ENCODE measurements at regions not wholly inside any gene's neighbourhood (a gene's known extent, or its start where the extent isn't known, plus 50 kb on each side); places are given as distances from the start of the nearest gene placed in this dataset.

DNA sequence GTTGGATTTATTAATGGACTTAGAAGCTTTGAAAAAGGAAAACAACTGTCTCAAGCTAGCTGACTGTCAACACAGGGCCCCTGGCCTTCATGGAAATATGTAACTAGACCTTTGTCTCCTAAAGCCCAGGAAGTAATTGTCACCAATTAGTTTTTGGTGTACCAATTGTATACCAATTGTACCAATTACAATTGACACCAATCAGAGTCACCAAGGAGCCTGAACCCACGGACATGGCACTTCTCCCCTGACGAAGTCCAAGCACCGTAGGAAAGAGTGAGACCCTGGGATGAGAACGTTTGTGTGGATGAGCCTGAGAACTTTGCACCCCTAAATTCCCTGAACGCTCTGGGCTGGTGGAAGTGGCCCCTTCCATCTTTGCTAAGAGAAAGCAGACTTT lies 129.0 kb downstream of the ENGASE start:
- Mint-ChIP-seq H3K36me3 (ENCODE audit: low read depth) (no peaks in the 10 kb centered on the region), H3K9me3 (no peaks in the 10 kb centered on the region), H3K27me3 (peaks cover 14% of the 10 kb centered on the region), H3K4me3 (no peak overlapping the region), H3K27ac (no peak overlapping the region), H3K4me1 (no peaks in the 10 kb centered on the region)
- ATAC-seq: no peak
- no peak for DNase-seq

DNA sequence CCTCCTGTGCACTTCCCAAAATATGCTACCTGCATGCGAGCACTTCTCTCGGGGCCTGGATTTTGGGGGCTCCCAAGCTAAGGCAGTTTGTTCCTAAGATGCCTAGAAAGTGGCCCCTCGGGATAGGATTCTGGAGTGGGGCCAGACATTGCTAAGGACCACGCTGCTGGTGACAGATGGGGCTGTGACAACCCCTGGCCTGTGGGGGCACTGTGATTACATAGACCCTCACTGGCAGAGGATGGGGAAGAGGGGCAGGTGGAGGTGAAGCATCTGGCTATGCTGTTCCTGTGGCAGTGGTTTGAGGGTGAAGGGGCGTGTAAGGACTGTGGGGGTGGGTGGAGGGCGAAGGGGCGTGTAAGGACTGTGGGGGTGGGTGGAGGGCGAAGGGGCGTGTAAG lies 128.4 kb downstream of the ENGASE start:
- Mint-ChIP-seq H3K27me3 (peaks cover 14% of the 10 kb centered on the region), H3K27ac (no peak overlapping the region), H3K4me1 (no peaks in the 10 kb centered on the region), H3K36me3 (ENCODE audit: low read depth) (no peaks in the 10 kb centered on the region), H3K9me3 (no peaks in the 10 kb centered on the region), H3K4me3 (no peak overlapping the region)
- ATAC-seq (no peak), DNase-seq (no peak)

DNA sequence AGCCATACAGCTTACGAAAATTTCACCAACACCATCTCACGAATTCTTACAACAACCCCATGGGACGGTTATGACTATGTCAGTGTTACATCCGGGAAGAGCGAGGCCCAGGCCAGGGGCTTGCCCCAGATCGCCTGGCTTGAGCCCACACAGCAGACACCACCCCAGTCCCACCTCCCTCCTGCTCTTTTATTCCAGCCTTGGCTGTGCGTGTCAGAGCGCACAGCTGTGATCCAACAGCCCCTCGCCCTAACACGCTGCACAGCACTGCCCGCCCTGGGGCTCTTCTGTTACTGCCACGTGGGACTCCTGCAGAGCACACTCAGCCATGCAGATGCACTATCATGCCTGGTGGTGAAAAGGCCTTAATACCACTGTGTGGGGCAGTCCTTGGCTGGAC lies 127.9 kb downstream of the ENGASE start:
- Mint-ChIP-seq H3K36me3 (ENCODE audit: low read depth) (no peaks in the 10 kb centered on the region), H3K4me1 (no peaks in the 10 kb centered on the region), H3K27me3 (peaks cover 14% of the 10 kb centered on the region), H3K4me3 (no peak overlapping the region), H3K9me3 (no peaks in the 10 kb centered on the region), H3K27ac (no peak overlapping the region)
- ATAC-seq: no peak
- DNase-seq: no peak

DNA sequence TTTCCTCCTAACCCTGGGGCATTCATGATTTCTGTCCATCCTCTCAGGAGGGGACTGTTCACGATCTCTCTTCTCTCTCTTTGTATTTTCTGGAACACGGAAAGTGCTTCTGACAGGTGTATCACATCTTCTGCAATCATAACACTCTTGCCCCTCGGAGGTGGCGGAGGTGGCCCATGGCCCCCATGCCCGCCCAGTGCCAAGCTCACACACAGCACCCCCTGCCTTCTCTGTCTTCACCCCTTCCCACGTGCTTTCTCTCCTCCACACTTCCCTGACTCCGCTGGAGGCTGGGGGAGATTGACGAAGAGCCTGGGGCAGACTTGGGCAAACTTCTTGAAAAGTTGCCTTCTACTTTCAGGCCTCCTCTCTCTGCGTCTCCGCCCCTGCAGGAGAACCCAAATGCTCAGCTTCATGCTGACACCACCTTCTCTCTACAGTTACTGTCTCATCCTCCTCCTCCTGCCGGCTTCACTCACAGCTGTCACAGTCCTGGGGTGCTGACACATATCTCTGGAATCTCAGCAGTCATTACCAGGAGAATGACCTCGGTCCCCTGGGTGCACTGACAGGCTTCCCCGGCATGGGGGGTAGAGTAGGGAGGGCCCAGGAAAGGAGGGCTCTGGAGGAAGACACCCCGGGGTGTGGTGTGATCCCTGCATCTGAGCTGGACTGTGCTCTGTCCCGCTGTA lies 127.1 kb downstream of the ENGASE start:
- Mint-ChIP-seq H3K36me3 (ENCODE audit: low read depth) (no peaks in the 10 kb centered on the region), H3K9me3 (no peaks in the 10 kb centered on the region), H3K4me1 (no peaks in the 10 kb centered on the region), H3K27ac (no peak overlapping the region), H3K27me3 (peaks cover 18% of the 10 kb centered on the region), H3K4me3 (no peak overlapping the region)
- DNase-seq: no peak
- no peak for ATAC-seq

DNA sequence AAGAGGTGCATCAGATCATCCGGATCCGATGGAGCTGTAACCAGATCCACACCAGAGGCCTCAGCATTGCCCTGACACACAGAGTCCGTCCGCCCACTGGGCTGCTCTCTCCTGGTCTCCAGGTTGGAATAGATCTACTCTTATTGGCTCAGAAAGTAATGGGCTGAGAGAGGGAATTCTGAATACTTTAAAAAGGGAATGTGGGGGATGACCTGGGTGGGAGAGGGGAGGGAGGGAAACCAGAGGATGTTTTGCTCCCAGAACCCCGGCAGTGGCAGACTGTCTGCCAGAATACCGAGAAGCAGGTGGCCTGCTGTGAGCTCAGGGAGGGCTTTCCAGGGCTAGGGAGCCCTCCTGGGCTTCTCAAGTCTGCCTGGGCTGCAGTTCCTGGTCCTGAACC lies 126.5 kb downstream of the ENGASE start:
- peaks cover 18% of the 10 kb centered on the region for H3K27me3 Mint-ChIP-seq

DNA sequence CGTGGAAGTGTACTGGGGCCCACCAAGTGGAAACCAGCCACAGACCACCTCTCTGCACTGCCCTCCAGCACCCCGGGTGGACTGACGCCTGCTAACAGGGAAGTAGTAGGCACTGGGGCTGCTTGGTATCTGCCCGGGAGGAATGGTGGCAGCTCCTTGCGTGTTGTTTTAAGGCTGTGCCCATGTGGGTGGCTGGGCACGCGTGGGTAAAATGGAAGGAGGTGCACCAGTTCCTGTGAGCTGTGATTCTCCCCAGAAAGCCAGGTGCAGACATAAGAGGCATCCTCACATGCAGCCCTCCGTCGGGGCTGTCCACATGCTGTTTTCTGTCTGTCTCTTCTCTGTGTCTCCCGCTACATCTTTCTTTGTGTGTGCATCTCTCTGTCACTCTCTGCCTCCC lies 122.3 kb downstream of the ENGASE start:
- no peak for ATAC-seq
- no peaks in the 10 kb centered on the region for H3K9me3 Mint-ChIP-seq
- H3K4me3 Mint-ChIP-seq: no peak overlapping the region
- H3K4me1 Mint-ChIP-seq: no peaks in the 10 kb centered on the region
- no peak overlapping the region for H3K27ac Mint-ChIP-seq
- no peak for DNase-seq
- H3K27me3 Mint-ChIP-seq: peaks cover 35% of the 10 kb centered on the region
- H3K36me3 Mint-ChIP-seq (ENCODE audit: low read depth): no peaks in the 10 kb centered on the region

More for the DNA sequence above, 126.5 kb downstream of the ENGASE start:
- Mint-ChIP-seq H3K36me3 (ENCODE audit: low read depth) (no peaks in the 10 kb centered on the region), H3K27ac (no peak overlapping the region), H3K4me1 (no peaks in the 10 kb centered on the region), H3K4me3 (no peak overlapping the region), H3K9me3 (no peaks in the 10 kb centered on the region)
- DNase-seq (no peak), ATAC-seq (no peak)

DNA sequence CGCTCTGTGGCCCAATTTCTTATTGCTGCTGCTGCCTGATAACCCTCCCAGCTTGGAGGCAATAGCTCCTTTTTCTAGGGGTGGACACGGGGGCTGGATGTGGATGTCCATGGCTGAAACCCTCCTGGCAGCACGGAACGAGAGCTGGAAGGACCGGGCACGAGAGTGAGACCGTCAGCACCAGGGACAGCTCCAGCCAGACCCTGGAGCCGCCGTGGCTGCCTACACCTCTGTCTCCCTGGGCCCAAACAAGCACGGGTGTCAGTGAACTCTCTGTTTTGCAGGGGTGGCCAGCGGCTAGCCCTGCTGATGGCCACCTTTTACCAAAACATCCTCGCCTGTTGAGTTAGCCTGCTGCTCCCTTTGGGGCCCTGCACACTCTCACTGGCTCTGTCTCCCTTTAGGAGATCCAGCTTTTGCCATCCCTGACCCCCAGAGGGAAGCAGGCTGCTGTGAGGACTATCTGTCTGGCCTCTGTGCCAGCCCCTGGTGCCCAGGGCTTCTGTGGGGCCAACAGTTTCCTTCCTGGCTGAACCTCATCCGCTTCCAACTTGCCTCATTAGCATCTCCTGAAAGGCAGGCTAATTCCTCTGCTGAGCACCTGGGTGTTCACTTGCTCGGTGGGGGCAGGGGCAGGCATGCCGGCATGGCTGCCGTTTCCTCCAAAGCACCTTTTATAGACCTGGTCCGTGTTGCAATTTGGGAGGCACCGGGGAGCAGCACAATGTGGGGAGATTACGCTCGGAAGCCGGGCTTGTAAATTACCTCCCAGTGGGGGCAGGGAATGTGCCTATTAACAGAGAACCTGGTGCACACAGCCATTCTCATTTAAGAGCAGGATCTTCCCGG lies 118.1 kb downstream of the ENGASE start:
- DNase-seq (peak; percentile 37), ATAC-seq (no peak)
- Mint-ChIP-seq H3K36me3 (ENCODE audit: low read depth) (no peaks in the 10 kb centered on the region), H3K4me1 (no peaks in the 10 kb centered on the region), H3K27ac (no peak overlapping the region), H3K9me3 (no peaks in the 10 kb centered on the region), H3K4me3 (no peak overlapping the region), H3K27me3 (peaks cover 35% of the 10 kb centered on the region)

DNA sequence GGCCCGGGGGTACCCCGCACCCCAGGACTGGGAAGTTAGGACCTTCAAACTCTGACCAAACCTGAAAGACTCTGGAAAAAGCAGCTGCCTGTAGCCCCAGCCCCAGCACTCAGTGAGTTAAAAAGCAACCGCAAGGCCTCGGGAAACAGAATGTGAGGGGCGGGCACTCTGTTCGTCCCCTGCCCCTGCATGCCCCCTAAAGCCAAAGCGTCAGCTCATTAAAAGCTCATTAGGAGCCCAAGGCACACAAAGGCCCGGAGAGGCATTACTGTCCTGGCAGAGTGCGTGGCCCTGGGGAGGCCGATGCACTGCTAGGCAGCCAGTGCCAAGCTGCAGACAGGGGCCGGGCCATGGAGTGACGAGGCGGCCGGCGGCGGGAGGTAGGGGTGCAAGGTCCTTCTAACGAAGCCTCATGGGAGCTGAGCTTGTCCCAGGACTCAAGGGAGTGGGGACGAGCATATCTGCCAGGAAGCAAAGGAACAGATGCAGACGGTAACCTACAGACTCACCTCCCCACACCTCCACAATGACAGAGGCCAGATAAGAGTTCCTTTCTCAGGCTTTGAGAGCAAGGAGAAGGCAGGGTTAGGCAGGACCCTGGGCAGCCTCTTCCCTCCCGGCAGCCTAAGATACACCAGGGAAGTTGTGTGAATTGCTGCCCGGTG lies 116.8 kb downstream of the ENGASE start:
- Mint-ChIP-seq H3K27me3 (peaks cover 35% of the 10 kb centered on the region), H3K4me3 (no peak overlapping the region)

DNA sequence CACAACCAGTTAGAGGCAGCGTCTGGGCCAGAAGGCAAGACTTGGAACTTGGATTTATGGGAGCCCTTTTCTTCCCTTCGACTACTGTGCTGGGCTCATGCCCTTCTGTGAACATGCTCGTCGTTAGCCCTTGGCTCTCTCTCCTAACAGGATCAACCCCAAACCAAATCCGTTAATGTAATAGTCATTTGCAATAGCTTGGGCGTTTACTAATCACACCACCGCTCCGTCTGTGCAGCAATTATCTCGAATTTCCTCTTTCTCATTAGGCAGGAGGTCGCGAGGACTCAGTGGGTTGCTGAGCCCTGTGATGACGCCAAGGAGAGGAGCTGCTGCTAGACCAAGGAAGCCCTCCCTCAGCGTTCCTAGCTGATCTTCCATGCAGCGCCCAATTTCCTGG lies 114.7 kb downstream of the ENGASE start:
- no peaks in the 10 kb centered on the region for H3K36me3 Mint-ChIP-seq (ENCODE audit: low read depth)
- H3K27me3 Mint-ChIP-seq: peaks cover 50% of the 10 kb centered on the region
- DNase-seq: no peak
- no peaks in the 10 kb centered on the region for H3K9me3 Mint-ChIP-seq
- no peak overlapping the region for H3K4me3 Mint-ChIP-seq
- ATAC-seq: no peak
- H3K4me1 Mint-ChIP-seq: no peaks in the 10 kb centered on the region
- H3K27ac Mint-ChIP-seq: no peak overlapping the region

More for the DNA sequence above, 116.8 kb downstream of the ENGASE start:
- ATAC-seq (no peak), DNase-seq (no peak)
- no peaks in the 10 kb centered on the region for H3K4me1 Mint-ChIP-seq
- no peaks in the 10 kb centered on the region for H3K9me3 Mint-ChIP-seq
- H3K36me3 Mint-ChIP-seq (ENCODE audit: low read depth): no peaks in the 10 kb centered on the region
- no peak overlapping the region for H3K27ac Mint-ChIP-seq

DNA sequence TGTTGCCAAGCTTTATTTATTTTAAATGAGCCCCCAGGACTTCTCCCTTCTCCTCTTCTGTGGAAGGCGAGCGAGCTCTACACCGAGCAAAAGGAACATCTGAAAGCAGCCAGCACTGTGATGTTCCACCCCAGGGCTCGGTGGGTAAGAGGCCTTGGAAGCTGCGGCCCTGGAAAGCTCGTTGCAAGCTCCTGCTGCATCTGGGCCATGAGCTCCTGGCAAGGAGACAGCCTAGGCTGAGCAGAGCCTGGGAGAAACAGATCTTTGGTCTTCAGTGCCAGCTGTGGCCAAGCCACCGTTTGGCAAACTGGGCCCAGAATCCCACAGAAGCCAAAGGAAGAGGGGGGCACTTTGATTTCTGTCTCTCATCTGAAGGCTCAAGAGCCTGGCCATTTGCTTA lies 114.1 kb downstream of the ENGASE start:
- no peak for DNase-seq
- Mint-ChIP-seq H3K27ac (no peak overlapping the region), H3K27me3 (peaks cover 55% of the 10 kb centered on the region), H3K9me3 (no peaks in the 10 kb centered on the region), H3K4me1 (no peaks in the 10 kb centered on the region), H3K36me3 (ENCODE audit: low read depth) (no peaks in the 10 kb centered on the region), H3K4me3 (no peak overlapping the region)
- no peak for ATAC-seq

DNA sequence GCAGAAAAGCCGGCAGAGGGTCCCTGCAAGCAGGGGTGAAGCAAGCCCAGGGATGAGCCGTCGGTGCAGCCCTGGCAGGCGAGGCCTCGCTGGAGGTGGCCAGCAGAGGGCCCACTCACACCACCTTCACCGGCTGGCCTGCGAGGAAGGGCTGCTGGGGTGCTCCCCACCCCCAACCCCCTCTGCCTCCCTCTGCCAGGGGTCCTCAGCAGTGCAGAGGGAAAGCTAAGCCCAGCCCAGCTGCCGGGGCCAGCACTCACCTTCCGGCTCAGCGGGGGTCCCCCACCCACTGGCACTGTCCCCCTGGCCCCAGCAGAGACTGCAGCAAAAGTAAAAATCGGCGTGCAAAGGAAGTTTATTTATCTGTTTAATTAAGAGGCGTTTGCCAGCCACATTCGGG lies 113.4 kb downstream of the ENGASE start:
- Mint-ChIP-seq H3K27me3 (peaks cover 52% of the 10 kb centered on the region), H3K36me3 (ENCODE audit: low read depth) (no peaks in the 10 kb centered on the region), H3K4me3 (no peak overlapping the region), H3K9me3 (no peaks in the 10 kb centered on the region), H3K27ac (no peak overlapping the region), H3K4me1 (no peaks in the 10 kb centered on the region)
- no peak for ATAC-seq
- peak; percentile 12 for DNase-seq

DNA sequence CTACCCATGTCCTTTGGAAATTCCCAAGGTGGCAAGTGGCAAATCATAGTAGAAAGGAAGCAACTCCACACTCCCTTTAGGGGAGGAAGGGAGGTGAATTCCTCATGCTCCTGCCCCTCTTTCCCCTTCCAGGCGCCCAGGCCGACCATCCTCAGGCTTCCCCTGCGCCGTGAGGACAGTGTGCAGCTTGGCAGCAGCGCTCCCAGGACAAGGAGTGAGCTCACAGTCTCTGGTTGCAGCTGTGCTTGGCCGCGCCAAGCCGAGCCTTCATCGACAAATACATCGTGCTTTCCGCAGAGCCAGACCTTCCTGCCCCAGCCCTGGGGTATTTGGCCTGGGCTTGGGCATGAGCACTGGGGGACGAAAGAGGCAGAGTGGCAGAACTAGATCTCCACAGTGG lies 112.6 kb downstream of the ENGASE start:
- Mint-ChIP-seq H3K36me3 (ENCODE audit: low read depth) (no peaks in the 10 kb centered on the region), H3K4me3 (no peak overlapping the region), H3K9me3 (no peaks in the 10 kb centered on the region), H3K27me3 (peaks cover 46% of the 10 kb centered on the region), H3K27ac (no peak overlapping the region), H3K4me1 (no peaks in the 10 kb centered on the region)
- DNase-seq (no peak), ATAC-seq (no peak)

DNA sequence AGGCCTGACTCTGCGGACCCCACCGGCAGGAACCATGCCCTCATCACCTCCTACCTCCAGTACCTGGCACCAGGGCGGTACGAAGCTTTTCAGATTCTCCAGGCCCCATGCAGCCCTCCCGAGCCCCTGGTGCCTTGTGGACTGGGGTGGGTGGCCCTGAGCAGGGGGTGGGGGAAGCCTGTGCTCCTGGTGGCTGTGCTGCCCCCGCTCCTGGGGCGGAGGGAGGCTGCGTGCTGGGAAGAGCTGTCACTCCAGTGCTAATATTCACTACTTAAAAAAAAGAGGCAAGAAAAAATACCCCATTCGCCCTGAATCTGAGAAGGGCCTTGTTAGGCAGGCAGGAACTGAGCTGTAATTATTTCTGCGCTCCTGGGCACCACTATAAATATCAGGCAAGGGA lies 111.8 kb downstream of the ENGASE start:
- ATAC-seq: no peak
- Mint-ChIP-seq H3K9me3 (no peaks in the 10 kb centered on the region), H3K27ac (no peak overlapping the region), H3K4me1 (no peaks in the 10 kb centered on the region), H3K4me3 (no peak overlapping the region), H3K27me3 (peaks cover 45% of the 10 kb centered on the region), H3K36me3 (ENCODE audit: low read depth) (no peaks in the 10 kb centered on the region)
- no peak for DNase-seq

DNA sequence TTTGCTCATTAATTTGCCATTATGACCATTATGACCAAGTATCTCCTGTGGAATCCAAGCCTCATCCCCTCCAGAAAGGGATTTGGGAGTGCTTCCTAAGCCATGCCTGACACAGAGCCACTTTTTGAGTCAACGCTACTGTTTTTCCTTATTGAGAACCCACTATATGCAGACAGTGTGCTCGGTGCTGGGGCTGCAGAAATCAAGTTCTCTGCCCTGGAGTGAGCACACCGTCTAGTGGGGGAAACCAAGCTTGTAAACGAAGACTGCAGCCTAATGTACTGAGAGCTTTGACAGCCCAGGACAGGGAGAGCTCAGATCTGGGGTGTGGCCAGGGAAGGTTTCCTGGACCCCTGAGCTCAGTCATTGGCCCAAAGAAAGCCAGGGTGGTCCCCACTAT lies 111.0 kb downstream of the ENGASE start:
- ATAC-seq: no peak
- no peak for DNase-seq
- Mint-ChIP-seq H3K27me3 (peaks cover 46% of the 10 kb centered on the region), H3K9me3 (no peaks in the 10 kb centered on the region), H3K4me1 (no peaks in the 10 kb centered on the region), H3K36me3 (ENCODE audit: low read depth) (no peaks in the 10 kb centered on the region), H3K4me3 (no peak overlapping the region), H3K27ac (no peak overlapping the region)

DNA sequence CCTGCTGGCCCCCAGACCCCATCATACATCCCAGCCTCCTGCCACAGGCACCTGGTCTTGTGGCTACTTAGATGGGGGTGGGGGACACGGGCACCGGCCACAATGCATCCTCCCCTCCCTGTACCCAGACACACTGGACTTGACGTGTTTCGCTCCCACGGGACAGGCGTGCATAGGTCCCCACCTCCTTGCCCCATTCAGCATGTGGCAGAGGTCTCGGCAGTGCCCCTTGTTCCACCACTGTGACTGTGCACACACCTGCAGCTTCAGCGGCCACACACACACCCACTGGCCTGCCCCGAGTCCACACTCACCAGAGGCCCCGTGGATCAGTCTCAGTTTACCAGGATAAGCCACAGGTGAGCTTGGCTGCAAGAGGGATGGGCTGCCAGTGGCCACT lies 109.6 kb downstream of the ENGASE start:
- Mint-ChIP-seq H3K27me3 (peaks cover 43% of the 10 kb centered on the region), H3K36me3 (ENCODE audit: low read depth) (no peaks in the 10 kb centered on the region), H3K9me3 (no peaks in the 10 kb centered on the region), H3K4me1 (no peaks in the 10 kb centered on the region), H3K27ac (no peak overlapping the region), H3K4me3 (no peak overlapping the region)
- DNase-seq (no peak), ATAC-seq (no peak)

Measured in activated naive CD8-positive, alpha-beta T cell treated with anti-CD3 and anti-CD28 coated beads, Interleukin-2, amount 50 U/mL, for 24 hours (primary cell).